ENCODE measurements at regions not wholly inside any gene's neighbourhood (a gene's known extent, or its start where the extent isn't known, plus 50 kb on each side); places are given as distances from the start of the nearest gene placed in this dataset.

- Histone ChIP-seq H3K36me3 (ENCODE audit: control insufficient read depth in 2 of 2, insufficient read depth in 2 of 2, low read length in 2 of 2) (no peaks in the 10 kb centered on the region), H3K9me3 (ENCODE audit: control insufficient read depth in 2 of 2, low read length in 2 of 2) (no peaks in the 10 kb centered on the region), H3K9ac (ENCODE audit: low read depth in 1 of 2, low read length in 2 of 2) (no peak overlapping the region), H3K4me3 (ENCODE audit: low read length in 2 of 2) (no peak overlapping the region), H3K4me1 (ENCODE audit: control insufficient read depth in 2 of 2, insufficient read depth in 2 of 2, low read length in 2 of 2) (no peaks in the 10 kb centered on the region), H3K27me3 (ENCODE audit: control insufficient read depth in 2 of 2, insufficient read depth in 2 of 2, low read length in 2 of 2) (no peaks in the 10 kb centered on the region), H3K27ac (ENCODE audit: low read depth in 2 of 2, low read length in 2 of 2) (no peak overlapping the region)
These were observed 429.4 kb upstream of the MAF start for GRCh38 chr16:80029761-80030481.

- Histone ChIP-seq H3K4me3 (ENCODE audit: low read length in 2 of 2) (no peak overlapping the region), H3K36me3 (ENCODE audit: control insufficient read depth in 2 of 2, insufficient read depth in 2 of 2, low read length in 2 of 2) (no peaks in the 10 kb centered on the region), H3K4me1 (ENCODE audit: control insufficient read depth in 2 of 2, insufficient read depth in 2 of 2, low read length in 2 of 2) (no peaks in the 10 kb centered on the region), H3K9me3 (ENCODE audit: control insufficient read depth in 2 of 2, low read length in 2 of 2) (no peaks in the 10 kb centered on the region), H3K27ac (ENCODE audit: low read depth in 2 of 2, low read length in 2 of 2) (no peak overlapping the region), H3K27me3 (ENCODE audit: control insufficient read depth in 2 of 2, insufficient read depth in 2 of 2, low read length in 2 of 2) (no peaks in the 10 kb centered on the region), H3K9ac (ENCODE audit: low read depth in 1 of 2, low read length in 2 of 2) (no peak overlapping the region)
These were observed 428.8 kb upstream of the MAF start for GRCh38 chr16:80029381-80029630.

- H3K27me3 ChIP-seq (ENCODE audit: control insufficient read depth in 2 of 2, insufficient read depth in 2 of 2, low read length in 2 of 2), result no peaks in the 10 kb centered on the region
- H3K36me3 ChIP-seq (ENCODE audit: control insufficient read depth in 2 of 2, insufficient read depth in 2 of 2, low read length in 2 of 2), result no peaks in the 10 kb centered on the region
- H3K27ac ChIP-seq (ENCODE audit: low read depth in 2 of 2, low read length in 2 of 2), result no peak overlapping the region
- H3K4me1 ChIP-seq (ENCODE audit: control insufficient read depth in 2 of 2, insufficient read depth in 2 of 2, low read length in 2 of 2), result no peaks in the 10 kb centered on the region
- H3K9ac ChIP-seq (ENCODE audit: low read depth in 1 of 2, low read length in 2 of 2), result no peak overlapping the region
- H3K4me3 ChIP-seq (ENCODE audit: low read length in 2 of 2), result no peak overlapping the region
- H3K9me3 ChIP-seq (ENCODE audit: control insufficient read depth in 2 of 2, low read length in 2 of 2), result no peaks in the 10 kb centered on the region
These were observed 428.2 kb upstream of the MAF start for GRCh38 chr16:80028581-80029380.

DNA sequence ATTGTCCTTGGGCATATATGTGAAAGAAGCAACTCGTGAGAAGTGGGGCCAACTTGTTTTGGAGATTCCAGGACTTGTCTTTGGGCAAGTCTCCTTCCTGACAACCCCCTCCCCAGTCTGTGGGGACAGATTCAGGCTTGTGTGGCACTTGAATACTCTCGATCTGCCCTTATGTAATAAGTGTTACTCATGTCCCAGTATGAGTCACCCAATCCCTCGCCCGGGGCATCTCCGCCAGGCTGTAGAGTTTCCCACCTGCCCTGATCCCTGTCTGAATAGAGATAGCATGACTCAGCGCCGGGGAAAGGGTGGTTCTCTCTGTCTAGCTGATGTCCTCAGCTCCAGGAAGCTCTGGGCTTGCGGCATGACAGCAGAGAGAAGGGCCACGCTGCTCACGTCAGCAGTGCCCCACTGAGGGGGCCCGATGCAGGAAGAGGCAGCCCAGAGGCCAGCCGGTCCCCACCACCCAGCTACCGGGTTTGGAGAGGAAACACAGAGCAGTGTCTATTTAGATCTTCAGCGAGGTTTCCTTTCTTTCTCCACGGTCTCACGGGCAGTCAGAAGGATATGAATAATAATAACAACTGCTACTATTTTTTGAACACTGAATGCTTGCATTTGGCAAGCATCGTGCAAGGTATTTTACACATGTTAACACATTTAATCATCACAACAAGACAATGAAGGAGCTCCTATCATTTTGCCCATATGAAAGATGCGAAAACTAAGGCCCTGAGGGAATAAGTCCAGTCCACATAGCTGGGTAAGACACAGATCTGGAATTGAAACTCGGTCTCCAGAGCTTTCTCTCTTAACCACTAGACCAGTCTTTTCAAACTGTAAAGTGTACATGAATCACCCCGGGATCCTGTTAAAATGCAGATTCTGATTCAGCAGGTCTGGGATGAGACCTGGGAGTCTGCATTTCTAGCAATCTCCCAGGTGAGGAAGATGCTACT, 426.7 kb upstream of the MAF start:
- no peak overlapping the region for H3K4me3 ChIP-seq (ENCODE audit: low read length in 2 of 2)
- no peaks in the 10 kb centered on the region for H3K4me1 ChIP-seq (ENCODE audit: control insufficient read depth in 2 of 2, insufficient read depth in 2 of 2, low read length in 2 of 2)
- no peaks in the 10 kb centered on the region for H3K9me3 ChIP-seq (ENCODE audit: control insufficient read depth in 2 of 2, low read length in 2 of 2)
- H3K36me3 ChIP-seq (ENCODE audit: control insufficient read depth in 2 of 2, insufficient read depth in 2 of 2, low read length in 2 of 2), result no peaks in the 10 kb centered on the region
- H3K27ac ChIP-seq (ENCODE audit: low read depth in 2 of 2, low read length in 2 of 2), result no peak overlapping the region
- H3K9ac ChIP-seq (ENCODE audit: low read depth in 1 of 2, low read length in 2 of 2), result no peak overlapping the region
- no peaks in the 10 kb centered on the region for H3K27me3 ChIP-seq (ENCODE audit: control insufficient read depth in 2 of 2, insufficient read depth in 2 of 2, low read length in 2 of 2)

DNA sequence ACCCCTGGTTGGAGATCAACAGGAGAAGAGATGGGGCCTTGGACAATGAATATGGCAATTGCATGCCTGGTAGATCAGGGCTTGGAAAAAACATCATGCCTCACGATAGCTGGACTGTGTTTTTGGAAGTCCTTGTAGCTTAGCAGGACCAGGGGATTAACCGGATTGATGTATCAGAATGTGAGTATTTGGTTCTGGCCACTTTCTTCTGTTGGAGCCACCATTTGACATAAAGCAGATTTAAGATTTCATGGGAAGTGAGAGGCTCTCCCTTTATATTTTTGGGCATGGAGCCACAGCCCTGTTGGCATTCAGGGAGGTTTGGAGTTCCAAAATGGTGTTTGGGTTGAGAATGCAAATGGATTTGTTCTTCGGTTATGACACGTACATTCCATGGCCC, 424.7 kb upstream of the MAF start:
- H3K4me1 ChIP-seq (ENCODE audit: control insufficient read depth in 2 of 2, insufficient read depth in 2 of 2, low read length in 2 of 2), result no peaks in the 10 kb centered on the region
- peaks cover 0 to 2% of the 10 kb centered on the region in 2 donors for H3K27me3 ChIP-seq (ENCODE audit: control insufficient read depth in 2 of 2, insufficient read depth in 2 of 2, low read length in 2 of 2)
- H3K27ac ChIP-seq (ENCODE audit: low read depth in 2 of 2, low read length in 2 of 2), result no peak overlapping the region
- no peak overlapping the region for H3K4me3 ChIP-seq (ENCODE audit: low read length in 2 of 2)
- H3K9me3 ChIP-seq (ENCODE audit: control insufficient read depth in 2 of 2, low read length in 2 of 2), result no peaks in the 10 kb centered on the region
- H3K36me3 ChIP-seq (ENCODE audit: control insufficient read depth in 2 of 2, insufficient read depth in 2 of 2, low read length in 2 of 2), result no peaks in the 10 kb centered on the region
- H3K9ac ChIP-seq (ENCODE audit: low read depth in 1 of 2, low read length in 2 of 2), result no peak overlapping the region

DNA sequence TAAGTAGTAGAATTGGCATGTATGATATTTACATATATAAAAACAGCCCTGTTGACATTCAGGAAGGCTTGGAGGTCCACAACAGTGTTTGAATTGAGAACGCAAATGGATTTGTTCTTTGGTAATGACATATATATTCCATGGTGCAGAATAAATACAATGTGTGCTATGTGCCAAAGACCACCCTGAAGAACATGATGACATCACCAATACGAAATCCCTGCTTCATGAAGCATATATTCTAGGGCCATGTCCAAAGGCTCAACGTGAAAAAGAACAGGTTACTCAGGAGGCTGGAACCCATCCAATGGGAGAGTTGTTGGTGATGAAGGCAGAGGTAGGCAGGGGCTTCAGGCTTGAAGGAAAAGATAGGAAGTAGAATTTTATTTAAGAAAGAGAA, 423.9 kb upstream of the MAF start:
- Histone ChIP-seq H3K27ac (ENCODE audit: low read depth in 2 of 2, low read length in 2 of 2) (no peak overlapping the region), H3K9me3 (ENCODE audit: control insufficient read depth in 2 of 2, low read length in 2 of 2) (no peaks in the 10 kb centered on the region), H3K27me3 (ENCODE audit: control insufficient read depth in 2 of 2, insufficient read depth in 2 of 2, low read length in 2 of 2) (peaks cover 0 to 3% of the 10 kb centered on the region in 2 donors), H3K9ac (ENCODE audit: low read depth in 1 of 2, low read length in 2 of 2) (no peak overlapping the region), H3K4me1 (ENCODE audit: control insufficient read depth in 2 of 2, insufficient read depth in 2 of 2, low read length in 2 of 2) (no peaks in the 10 kb centered on the region), H3K36me3 (ENCODE audit: control insufficient read depth in 2 of 2, insufficient read depth in 2 of 2, low read length in 2 of 2) (no peaks in the 10 kb centered on the region), H3K4me3 (ENCODE audit: low read length in 2 of 2) (no peak overlapping the region)

DNA sequence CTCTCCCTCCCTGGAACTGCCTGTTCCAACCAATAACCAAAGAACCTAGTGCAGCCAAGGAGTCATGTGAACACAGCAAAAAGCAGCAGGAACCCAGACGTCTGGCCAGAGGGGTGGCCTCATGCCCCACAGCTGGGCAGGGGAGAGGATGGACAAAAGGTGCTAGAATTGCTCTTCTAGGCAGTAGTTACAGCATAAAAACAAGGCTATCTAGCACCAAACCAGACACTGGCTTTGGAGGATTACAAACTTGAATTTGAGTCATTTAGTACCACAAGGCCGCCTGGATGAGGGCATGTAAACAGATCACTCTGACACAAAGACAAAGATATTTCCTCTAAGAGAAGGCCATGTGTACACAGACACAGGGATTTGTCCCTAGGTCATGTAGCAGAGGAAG, 423.3 kb upstream of the MAF start:
- Histone ChIP-seq H3K36me3 (ENCODE audit: control insufficient read depth in 2 of 2, insufficient read depth in 2 of 2, low read length in 2 of 2) (no peaks in the 10 kb centered on the region), H3K9ac (ENCODE audit: low read depth in 1 of 2, low read length in 2 of 2) (no peak overlapping the region), H3K4me1 (ENCODE audit: control insufficient read depth in 2 of 2, insufficient read depth in 2 of 2, low read length in 2 of 2) (no peaks in the 10 kb centered on the region), H3K4me3 (ENCODE audit: low read length in 2 of 2) (no peak overlapping the region), H3K27ac (ENCODE audit: low read depth in 2 of 2, low read length in 2 of 2) (no peak overlapping the region), H3K9me3 (ENCODE audit: control insufficient read depth in 2 of 2, low read length in 2 of 2) (no peaks in the 10 kb centered on the region), H3K27me3 (ENCODE audit: control insufficient read depth in 2 of 2, insufficient read depth in 2 of 2, low read length in 2 of 2) (peaks cover 0 to 3% of the 10 kb centered on the region in 2 donors)

GRCh38 chr16:80019395-80019794, 418.9 kb upstream of the MAF start:
- Histone ChIP-seq H3K36me3 (ENCODE audit: control insufficient read depth in 2 of 2, insufficient read depth in 2 of 2, low read length in 2 of 2) (no peaks in the 10 kb centered on the region), H3K4me3 (ENCODE audit: low read length in 2 of 2) (no peak overlapping the region), H3K9ac (ENCODE audit: low read depth in 1 of 2, low read length in 2 of 2) (no peak overlapping the region), H3K27ac (ENCODE audit: low read depth in 2 of 2, low read length in 2 of 2) (no peak overlapping the region), H3K9me3 (ENCODE audit: control insufficient read depth in 2 of 2, low read length in 2 of 2) (peaks cover 0 to 2% of the 10 kb centered on the region in 2 donors), H3K4me1 (ENCODE audit: control insufficient read depth in 2 of 2, insufficient read depth in 2 of 2, low read length in 2 of 2) (no peaks in the 10 kb centered on the region), H3K27me3 (ENCODE audit: control insufficient read depth in 2 of 2, insufficient read depth in 2 of 2, low read length in 2 of 2) (peaks cover 0 to 3% of the 10 kb centered on the region in 2 donors)

- Histone ChIP-seq H3K4me3 (ENCODE audit: low read length in 2 of 2) (no peak overlapping the region), H3K4me1 (ENCODE audit: control insufficient read depth in 2 of 2, insufficient read depth in 2 of 2, low read length in 2 of 2) (no peaks in the 10 kb centered on the region), H3K9ac (ENCODE audit: low read depth in 1 of 2, low read length in 2 of 2) (no peak overlapping the region), H3K27ac (ENCODE audit: low read depth in 2 of 2, low read length in 2 of 2) (no peak overlapping the region), H3K36me3 (ENCODE audit: control insufficient read depth in 2 of 2, insufficient read depth in 2 of 2, low read length in 2 of 2) (no peaks in the 10 kb centered on the region), H3K27me3 (ENCODE audit: control insufficient read depth in 2 of 2, insufficient read depth in 2 of 2, low read length in 2 of 2) (peaks cover 0 to 3% of the 10 kb centered on the region in 2 donors), H3K9me3 (ENCODE audit: control insufficient read depth in 2 of 2, low read length in 2 of 2) (peaks cover 0 to 2% of the 10 kb centered on the region in 2 donors)
These were observed 417.9 kb upstream of the MAF start for GRCh38 chr16:80018466-80018865.

All from mucosa of rectum (tissue), 2 donors.